ENCODE measurements at regions not wholly inside any gene's neighbourhood (a gene's known extent, or its start where the extent isn't known, plus 50 kb on each side); places are given as distances from the start of the nearest gene placed in this dataset.

DNA sequence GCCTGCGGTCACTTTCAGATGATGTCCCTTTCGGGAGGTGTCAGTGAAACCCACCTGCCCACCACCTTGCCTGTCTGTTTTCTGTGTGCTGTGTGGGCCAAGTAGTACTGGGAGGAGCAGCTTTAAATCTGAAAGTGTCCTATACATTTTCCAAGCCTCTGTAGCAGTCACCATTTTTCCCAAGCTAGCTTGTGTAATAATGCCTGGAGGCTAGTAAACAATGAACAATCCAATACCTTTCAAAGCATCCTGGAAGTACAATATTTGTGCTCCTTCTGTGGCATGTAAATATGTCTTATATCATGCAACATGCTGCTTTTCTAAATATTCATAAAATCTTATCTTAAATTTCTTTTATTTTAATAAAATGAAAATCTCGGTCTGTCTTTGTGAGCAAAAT lies 111.6 kb upstream of the C1GALT1C1 start:
- Histone ChIP-seq H3K14ac (ENCODE audit: insufficient read depth, low read length) (no peak overlapping the region), H2AK5ac (ENCODE audit: insufficient read length, low read length) (no peak overlapping the region), H4K8ac (replicated peaks; ENCODE audit: insufficient read length, low read depth, low read length) (no peak overlapping the region), H3K23ac (ENCODE audit: insufficient read length, low read depth, low read length) (no peak overlapping the region), H4K5ac (ENCODE audit: insufficient read length, low read depth, low read length) (no peak overlapping the region), H3K27ac (ENCODE audit: insufficient read length, low read depth, low read length) (no peak overlapping the region), H4K20me1 (ENCODE audit: control insufficient read depth, insufficient read depth, insufficient read length) (no peaks in the 10 kb centered on the region), H3K27me3 (ENCODE audit: insufficient read depth, low read length) (no peaks in the 10 kb centered on the region), H3K4ac (ENCODE audit: low read depth, low read length) (no peak overlapping the region), H3T11ph (ENCODE audit: low read length) (no peak overlapping the region), H3K9me3 (ENCODE audit: control insufficient read depth, low read depth, low read length) (peaks cover 33% of the 10 kb centered on the region), H3K4me1 (ENCODE audit: insufficient read depth, low read length) (no peaks in the 10 kb centered on the region), H3K9ac (ENCODE audit: extremely low read depth, insufficient read length, low read length) (no peak overlapping the region), H2BK5ac (ENCODE audit: insufficient read length, low read length) (no peak overlapping the region), H3K79me1 (ENCODE audit: insufficient read depth, low read depth, low read length, poor library complexity, severe bottlenecking) (no peaks in the 10 kb centered on the region), H2BK20ac (ENCODE audit: low read depth, low read length, poor library complexity, severe bottlenecking) (no peak overlapping the region), H3K4me2 (ENCODE audit: insufficient read depth, insufficient read length, low read length) (no peak overlapping the region), H3K23me2 (ENCODE audit: insufficient read length, low read depth, low read length, poor library complexity, severe bottlenecking) (no peaks in the 10 kb centered on the region), H2AFZ (ENCODE audit: low read length) (no peak overlapping the region), H2BK12ac (ENCODE audit: insufficient read length, low read depth, low read length) (no peak overlapping the region), H2BK120ac (ENCODE audit: low read depth, low read length, poor library complexity, severe bottlenecking) (no peak overlapping the region), H3K79me2 (ENCODE audit: insufficient read depth, low read length) (no peaks in the 10 kb centered on the region), H4K91ac (ENCODE audit: insufficient read length, low read depth, low read length) (no peak overlapping the region), H3K18ac (ENCODE audit: insufficient read length, low read depth, low read length) (no peak overlapping the region), H3K56ac (ENCODE audit: insufficient read length, low read depth, low read length) (no peak overlapping the region), H2BK15ac (ENCODE audit: low read depth, low read length) (no peak overlapping the region)
- Mint-ChIP-seq H3K4me3 (no peak overlapping the region), H3K36me3 (ENCODE audit: insufficient read depth in 1 of 3, low read depth in 3 of 3) (peaks cover 0 to 7% (median 2%) of the 10 kb centered on the region in 3 experiments; a peak in 4 of 7 replicates), H3K27ac (no peak overlapping the region), H3K27me3 (ENCODE audit: low read depth) (peaks cover 23% of the 10 kb centered on the region), H3K4me1 (peaks cover 21 to 30% of the 10 kb centered on the region in 2 experiments), H3K9me3 (peaks cover 67 to 75% of the 10 kb centered on the region in 2 experiments)
- TF ChIP-seq, protein P1, sequence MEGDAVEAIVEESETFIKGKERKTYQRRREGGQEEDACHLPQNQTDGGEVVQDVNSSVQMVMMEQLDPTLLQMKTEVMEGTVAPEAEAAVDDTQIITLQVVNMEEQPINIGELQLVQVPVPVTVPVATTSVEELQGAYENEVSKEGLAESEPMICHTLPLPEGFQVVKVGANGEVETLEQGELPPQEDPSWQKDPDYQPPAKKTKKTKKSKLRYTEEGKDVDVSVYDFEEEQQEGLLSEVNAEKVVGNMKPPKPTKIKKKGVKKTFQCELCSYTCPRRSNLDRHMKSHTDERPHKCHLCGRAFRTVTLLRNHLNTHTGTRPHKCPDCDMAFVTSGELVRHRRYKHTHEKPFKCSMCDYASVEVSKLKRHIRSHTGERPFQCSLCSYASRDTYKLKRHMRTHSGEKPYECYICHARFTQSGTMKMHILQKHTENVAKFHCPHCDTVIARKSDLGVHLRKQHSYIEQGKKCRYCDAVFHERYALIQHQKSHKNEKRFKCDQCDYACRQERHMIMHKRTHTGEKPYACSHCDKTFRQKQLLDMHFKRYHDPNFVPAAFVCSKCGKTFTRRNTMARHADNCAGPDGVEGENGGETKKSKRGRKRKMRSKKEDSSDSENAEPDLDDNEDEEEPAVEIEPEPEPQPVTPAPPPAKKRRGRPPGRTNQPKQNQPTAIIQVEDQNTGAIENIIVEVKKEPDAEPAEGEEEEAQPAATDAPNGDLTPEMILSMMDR (conservative IDR thresholded peaks at IDR 0.05): no peak
- no peak for DNase-seq
- no CpG with 5 or more reads among the region's 3 CpGs for WGBS (ENCODE audit: extremely low coverage, insufficient read length, low lambda C conversion rate)
